ENCODE measurements at regions not wholly inside any gene's neighbourhood (a gene's known extent, or its start where the extent isn't known, plus 50 kb on each side); places are given as distances from the start of the nearest gene placed in this dataset.
A peak's percentile ranks its signal among the peaks of the same experiment; 100 is the strongest.

GRCh38 chr5:167205881-167206280, 1085.6 kb upstream of the WWC1 start:
- ATAC-seq (ENCODE audit: low read depth): no peak
- H3K4me3 ChIP-seq (ENCODE audit: severe bottlenecking): no peak overlapping the region
- peaks cover 4% of the 10 kb centered on the region for H3K4me1 ChIP-seq (ENCODE audit: insufficient read depth, poor library complexity, severe bottlenecking)
- no peaks in the 10 kb centered on the region for H3K9me3 ChIP-seq (ENCODE audit: severe bottlenecking)
- no peaks in the 10 kb centered on the region for H3K36me3 ChIP-seq (ENCODE audit: low read depth)
- no peaks in the 10 kb centered on the region for H3K27me3 ChIP-seq (ENCODE audit: insufficient read depth, poor library complexity, severe bottlenecking)
- TF ChIP-seq CTCF (IDR thresholded peaks at IDR 0.05; ENCODE audit: poor library complexity, severe bottlenecking): no peak
- no peak for DNase-seq (ENCODE audit: low spot score)
- no peak overlapping the region for H3K27ac ChIP-seq (ENCODE audit: poor library complexity, severe bottlenecking)

GRCh38 chr5:167207081-167207480, 1084.4 kb upstream of the WWC1 start:
- Histone ChIP-seq H3K36me3 (ENCODE audit: low read depth) (no peaks in the 10 kb centered on the region), H3K27me3 (ENCODE audit: insufficient read depth, poor library complexity, severe bottlenecking) (no peaks in the 10 kb centered on the region), H3K4me3 (ENCODE audit: severe bottlenecking) (no peak overlapping the region), H3K4me1 (ENCODE audit: insufficient read depth, poor library complexity, severe bottlenecking) (peaks cover 4% of the 10 kb centered on the region), H3K27ac (ENCODE audit: poor library complexity, severe bottlenecking) (no peak overlapping the region), H3K9me3 (ENCODE audit: severe bottlenecking) (no peaks in the 10 kb centered on the region)
- ATAC-seq (ENCODE audit: low read depth): no peak
- TF ChIP-seq CTCF (IDR thresholded peaks at IDR 0.05; ENCODE audit: poor library complexity, severe bottlenecking): no peak
- no peak for DNase-seq (ENCODE audit: low spot score)

GRCh38 chr5:167208911-167209310, 1082.5 kb upstream of the WWC1 start:
- peak overlapping the region; percentile 26 for H3K27ac ChIP-seq (ENCODE audit: poor library complexity, severe bottlenecking)
- ATAC-seq (ENCODE audit: low read depth) (peak; percentile 73), DNase-seq (ENCODE audit: low spot score) (no peak)
- H3K4me1 ChIP-seq (ENCODE audit: insufficient read depth, poor library complexity, severe bottlenecking): peaks cover 4% of the 10 kb centered on the region
- no peaks in the 10 kb centered on the region for H3K9me3 ChIP-seq (ENCODE audit: severe bottlenecking)
- TF ChIP-seq CTCF (IDR thresholded peaks at IDR 0.05; ENCODE audit: poor library complexity, severe bottlenecking): no peak
- H3K27me3 ChIP-seq (ENCODE audit: insufficient read depth, poor library complexity, severe bottlenecking): no peaks in the 10 kb centered on the region
- H3K4me3 ChIP-seq (ENCODE audit: severe bottlenecking): no peak overlapping the region
- H3K36me3 ChIP-seq (ENCODE audit: low read depth): no peaks in the 10 kb centered on the region

- 0 out of 3 replicates have a peak, but pooled peaks have one; percentile 31 for ATAC-seq (ENCODE audit: low read depth)
- Histone ChIP-seq H3K9me3 (ENCODE audit: severe bottlenecking) (no peaks in the 10 kb centered on the region), H3K27me3 (ENCODE audit: insufficient read depth, poor library complexity, severe bottlenecking) (peaks cover 4% of the 10 kb centered on the region), H3K36me3 (ENCODE audit: low read depth) (no peaks in the 10 kb centered on the region), H3K4me3 (ENCODE audit: severe bottlenecking) (no peak overlapping the region), H3K4me1 (ENCODE audit: insufficient read depth, poor library complexity, severe bottlenecking) (no peaks in the 10 kb centered on the region), H3K27ac (ENCODE audit: poor library complexity, severe bottlenecking) (no peak overlapping the region)
- no peak for DNase-seq (ENCODE audit: low spot score)
- TF ChIP-seq CTCF (IDR thresholded peaks at IDR 0.05; ENCODE audit: poor library complexity, severe bottlenecking): peak; percentile 43
Observed at GRCh38 chr5:167217097-167217743, 1074.2 kb upstream of the WWC1 start.

GRCh38 chr5:167219298-167219697, 1072.1 kb upstream of the WWC1 start:
- no peak for DNase-seq (ENCODE audit: low spot score)
- Histone ChIP-seq H3K36me3 (ENCODE audit: low read depth) (no peaks in the 10 kb centered on the region), H3K9me3 (ENCODE audit: severe bottlenecking) (no peaks in the 10 kb centered on the region), H3K27me3 (ENCODE audit: insufficient read depth, poor library complexity, severe bottlenecking) (peaks cover 4% of the 10 kb centered on the region), H3K4me3 (ENCODE audit: severe bottlenecking) (no peak overlapping the region), H3K4me1 (ENCODE audit: insufficient read depth, poor library complexity, severe bottlenecking) (no peaks in the 10 kb centered on the region), H3K27ac (ENCODE audit: poor library complexity, severe bottlenecking) (no peak overlapping the region)
- no peak for TF ChIP-seq CTCF (IDR thresholded peaks at IDR 0.05; ENCODE audit: poor library complexity, severe bottlenecking)
- ATAC-seq (ENCODE audit: low read depth): no peak
